ENCODE measurements at regions not wholly inside any gene's neighbourhood (a gene's known extent, or its start where the extent isn't known, plus 50 kb on each side); places are given as distances from the start of the nearest gene placed in this dataset.

- no peak overlapping the region for H3K27ac Mint-ChIP-seq
- H3K27me3 Mint-ChIP-seq, result peaks cover 1% of the 10 kb centered on the region
- no peaks in the 10 kb centered on the region for H3K36me3 Mint-ChIP-seq (ENCODE audit: low read depth)
- H3K4me3 Mint-ChIP-seq, result no peak overlapping the region
- intact Hi-C loops (cut with micrococcal nuclease), result no loop called here
- no peaks in the 10 kb centered on the region for H3K9me3 Mint-ChIP-seq
- H3K4me1 Mint-ChIP-seq (ENCODE audit: low read depth), result no peaks in the 10 kb centered on the region
These were observed 257.3 kb downstream of the OGFRL1 start for GRCh38 chr6:71545905-71546304.

- no peak overlapping the region for H3K27ac Mint-ChIP-seq
- H3K4me3 Mint-ChIP-seq, result no peak overlapping the region
- intact Hi-C loops (cut with micrococcal nuclease), result no loop called here
- no peaks in the 10 kb centered on the region for H3K36me3 Mint-ChIP-seq (ENCODE audit: low read depth)
- H3K27me3 Mint-ChIP-seq, result no peaks in the 10 kb centered on the region
- no peaks in the 10 kb centered on the region for H3K4me1 Mint-ChIP-seq (ENCODE audit: low read depth)
- peaks cover 29% of the 10 kb centered on the region for H3K9me3 Mint-ChIP-seq
These were observed 263.2 kb downstream of the OGFRL1 start for GRCh38 chr6:71551798-71552197.

- Mint-ChIP-seq H3K27me3 (no peaks in the 10 kb centered on the region), H3K9me3 (peaks cover 65% of the 10 kb centered on the region), H3K27ac (no peak overlapping the region), H3K4me1 (ENCODE audit: low read depth) (no peaks in the 10 kb centered on the region), H3K36me3 (ENCODE audit: low read depth) (no peaks in the 10 kb centered on the region), H3K4me3 (no peak overlapping the region)
- intact Hi-C loops (cut with micrococcal nuclease), result no loop called here
These were observed 267.5 kb downstream of the OGFRL1 start for GRCh38 chr6:71556141-71556540.

GRCh38 chr6:71558974-71559373 lies 270.4 kb downstream of the OGFRL1 start:
- intact Hi-C loops (cut with micrococcal nuclease), result no loop called here

GRCh38 chr6:71567562-71567961 lies 279.0 kb downstream of the OGFRL1 start:
- Mint-ChIP-seq H3K4me1 (ENCODE audit: low read depth) (no peaks in the 10 kb centered on the region), H3K4me3 (no peak overlapping the region), H3K36me3 (ENCODE audit: low read depth) (no peaks in the 10 kb centered on the region), H3K27ac (no peak overlapping the region), H3K9me3 (no peaks in the 10 kb centered on the region), H3K27me3 (no peaks in the 10 kb centered on the region)
- intact Hi-C loops (cut with micrococcal nuclease), result no loop called here

More at GRCh38 chr6:71558974-71559373, 270.4 kb downstream of the OGFRL1 start:
- no peaks in the 10 kb centered on the region for H3K36me3 Mint-ChIP-seq (ENCODE audit: low read depth)
- no peak overlapping the region for H3K4me3 Mint-ChIP-seq
- peaks cover 58% of the 10 kb centered on the region for H3K9me3 Mint-ChIP-seq
- H3K27ac Mint-ChIP-seq, result no peak overlapping the region
- H3K4me1 Mint-ChIP-seq (ENCODE audit: low read depth), result no peaks in the 10 kb centered on the region
- no peaks in the 10 kb centered on the region for H3K27me3 Mint-ChIP-seq

GRCh38 chr6:71577766-71578165 lies 289.2 kb downstream of the OGFRL1 start:
- intact Hi-C loops (cut with micrococcal nuclease), result no loop called here
- H3K27ac Mint-ChIP-seq, result no peak overlapping the region
- H3K4me1 Mint-ChIP-seq (ENCODE audit: low read depth), result no peaks in the 10 kb centered on the region
- H3K4me3 Mint-ChIP-seq, result no peak overlapping the region
- no peaks in the 10 kb centered on the region for H3K9me3 Mint-ChIP-seq
- H3K27me3 Mint-ChIP-seq, result no peaks in the 10 kb centered on the region
- no peaks in the 10 kb centered on the region for H3K36me3 Mint-ChIP-seq (ENCODE audit: low read depth)

- intact Hi-C loops (cut with micrococcal nuclease), result no loop called here
These were observed 291.3 kb downstream of the OGFRL1 start for GRCh38 chr6:71579902-71580301.

GRCh38 chr6:71582820-71583219 lies 294.2 kb downstream of the OGFRL1 start:
- Mint-ChIP-seq H3K4me3 (no peak overlapping the region), H3K27me3 (no peaks in the 10 kb centered on the region), H3K27ac (no peak overlapping the region), H3K36me3 (ENCODE audit: low read depth) (no peaks in the 10 kb centered on the region), H3K9me3 (peaks cover 13% of the 10 kb centered on the region), H3K4me1 (ENCODE audit: low read depth) (no peaks in the 10 kb centered on the region)
- intact Hi-C loops (cut with micrococcal nuclease), result no loop called here

More at GRCh38 chr6:71579902-71580301, 291.3 kb downstream of the OGFRL1 start:
- H3K36me3 Mint-ChIP-seq (ENCODE audit: low read depth), result no peaks in the 10 kb centered on the region
- H3K9me3 Mint-ChIP-seq, result peaks cover 7% of the 10 kb centered on the region
- no peak overlapping the region for H3K4me3 Mint-ChIP-seq
- H3K27me3 Mint-ChIP-seq, result no peaks in the 10 kb centered on the region
- H3K27ac Mint-ChIP-seq, result no peak overlapping the region
- no peaks in the 10 kb centered on the region for H3K4me1 Mint-ChIP-seq (ENCODE audit: low read depth)

- intact Hi-C loops (cut with micrococcal nuclease), result no loop called here
- H3K27ac Mint-ChIP-seq, result no peak overlapping the region
- no peak overlapping the region for H3K4me3 Mint-ChIP-seq
- H3K36me3 Mint-ChIP-seq (ENCODE audit: low read depth), result no peaks in the 10 kb centered on the region
- peaks cover 13% of the 10 kb centered on the region for H3K9me3 Mint-ChIP-seq
- H3K4me1 Mint-ChIP-seq (ENCODE audit: low read depth), result no peaks in the 10 kb centered on the region
- peaks cover 7% of the 10 kb centered on the region for H3K27me3 Mint-ChIP-seq
These were observed 296.3 kb downstream of the OGFRL1 start for GRCh38 chr6:71584712-71585436.

GRCh38 chr6:71585472-71585871 lies 296.9 kb downstream of the OGFRL1 start:
- Mint-ChIP-seq H3K4me1 (ENCODE audit: low read depth) (no peaks in the 10 kb centered on the region), H3K27me3 (peaks cover 7% of the 10 kb centered on the region), H3K4me3 (no peak overlapping the region), H3K27ac (no peak overlapping the region), H3K9me3 (peaks cover 13% of the 10 kb centered on the region), H3K36me3 (ENCODE audit: low read depth) (no peaks in the 10 kb centered on the region)
- intact Hi-C loops (cut with micrococcal nuclease), result no loop called here

GRCh38 chr6:71588490-71588889 lies 297.9 kb upstream of the RIMS1 start:
- Mint-ChIP-seq H3K36me3 (ENCODE audit: low read depth) (no peaks in the 10 kb centered on the region), H3K9me3 (peaks cover 13% of the 10 kb centered on the region), H3K27ac (no peak overlapping the region), H3K27me3 (peaks cover 7% of the 10 kb centered on the region), H3K4me1 (ENCODE audit: low read depth) (no peaks in the 10 kb centered on the region), H3K4me3 (no peak overlapping the region)
- intact Hi-C loops (cut with micrococcal nuclease), result no loop called here

- Mint-ChIP-seq H3K36me3 (ENCODE audit: low read depth) (no peaks in the 10 kb centered on the region), H3K4me3 (no peak overlapping the region), H3K27ac (no peak overlapping the region), H3K27me3 (peaks cover 7% of the 10 kb centered on the region), H3K4me1 (ENCODE audit: low read depth) (no peaks in the 10 kb centered on the region), H3K9me3 (peaks cover 13% of the 10 kb centered on the region)
- intact Hi-C loops (cut with micrococcal nuclease), result no loop called here
These were observed 297.1 kb upstream of the RIMS1 start for GRCh38 chr6:71589254-71589653.

- Mint-ChIP-seq H3K27ac (no peak overlapping the region), H3K4me3 (no peak overlapping the region), H3K9me3 (no peaks in the 10 kb centered on the region), H3K36me3 (ENCODE audit: low read depth) (no peaks in the 10 kb centered on the region), H3K27me3 (peaks cover 7% of the 10 kb centered on the region), H3K4me1 (ENCODE audit: low read depth) (no peaks in the 10 kb centered on the region)
- intact Hi-C loops (cut with micrococcal nuclease), result no loop called here
These were observed 293.7 kb upstream of the RIMS1 start for GRCh38 chr6:71592643-71593042.

- no peaks in the 10 kb centered on the region for H3K4me1 Mint-ChIP-seq (ENCODE audit: low read depth)
- H3K36me3 Mint-ChIP-seq (ENCODE audit: low read depth), result no peaks in the 10 kb centered on the region
- intact Hi-C loops (cut with micrococcal nuclease), result no loop called here
- no peaks in the 10 kb centered on the region for H3K9me3 Mint-ChIP-seq
- H3K27ac Mint-ChIP-seq, result no peak overlapping the region
- no peaks in the 10 kb centered on the region for H3K27me3 Mint-ChIP-seq
- H3K4me3 Mint-ChIP-seq, result no peak overlapping the region
These were observed 287.0 kb upstream of the RIMS1 start for GRCh38 chr6:71599359-71599758.

GRCh38 chr6:71602385-71603007 lies 283.9 kb upstream of the RIMS1 start:
- Mint-ChIP-seq H3K4me1 (ENCODE audit: low read depth) (no peaks in the 10 kb centered on the region), H3K27ac (no peak overlapping the region), H3K4me3 (no peak overlapping the region), H3K27me3 (no peaks in the 10 kb centered on the region), H3K36me3 (ENCODE audit: low read depth) (no peaks in the 10 kb centered on the region), H3K9me3 (no peaks in the 10 kb centered on the region)
- intact Hi-C loops (cut with micrococcal nuclease), result no loop called here
